ENCODE measurements at regions not wholly inside any gene's neighbourhood (a gene's known extent, or its start where the extent isn't known, plus 50 kb on each side); places are given as distances from the start of the nearest gene placed in this dataset.

- TF ChIP-seq, protein P1, sequence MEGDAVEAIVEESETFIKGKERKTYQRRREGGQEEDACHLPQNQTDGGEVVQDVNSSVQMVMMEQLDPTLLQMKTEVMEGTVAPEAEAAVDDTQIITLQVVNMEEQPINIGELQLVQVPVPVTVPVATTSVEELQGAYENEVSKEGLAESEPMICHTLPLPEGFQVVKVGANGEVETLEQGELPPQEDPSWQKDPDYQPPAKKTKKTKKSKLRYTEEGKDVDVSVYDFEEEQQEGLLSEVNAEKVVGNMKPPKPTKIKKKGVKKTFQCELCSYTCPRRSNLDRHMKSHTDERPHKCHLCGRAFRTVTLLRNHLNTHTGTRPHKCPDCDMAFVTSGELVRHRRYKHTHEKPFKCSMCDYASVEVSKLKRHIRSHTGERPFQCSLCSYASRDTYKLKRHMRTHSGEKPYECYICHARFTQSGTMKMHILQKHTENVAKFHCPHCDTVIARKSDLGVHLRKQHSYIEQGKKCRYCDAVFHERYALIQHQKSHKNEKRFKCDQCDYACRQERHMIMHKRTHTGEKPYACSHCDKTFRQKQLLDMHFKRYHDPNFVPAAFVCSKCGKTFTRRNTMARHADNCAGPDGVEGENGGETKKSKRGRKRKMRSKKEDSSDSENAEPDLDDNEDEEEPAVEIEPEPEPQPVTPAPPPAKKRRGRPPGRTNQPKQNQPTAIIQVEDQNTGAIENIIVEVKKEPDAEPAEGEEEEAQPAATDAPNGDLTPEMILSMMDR (IDR thresholded peaks at IDR 0.05), result no peak
- TF ChIP-seq EP300 (IDR thresholded peaks at IDR 0.05), result no peak
- TF ChIP-seq POLR2A (IDR thresholded peaks at IDR 0.05), result no peak
- TF ChIP-seq POLR2AphosphoS5 (IDR thresholded peaks at IDR 0.05), result no peak
Observed at GRCh38 chr2:52264911-52265310, 1233.0 kb upstream of the NRXN1 start.

All from sigmoid colon (tissue), 4 donors.